Left lung (tissue), 4 donors: ENCODE measurements at regions not wholly inside any gene's neighbourhood (a gene's known extent, or its start where the extent isn't known, plus 50 kb on each side); places are given as distances from the start of the nearest gene placed in this dataset.

Experiments used
- ATAC-seq: fragments of 200-7000 bp; cut with Tn5 transposase; one replicate; pipeline ENCODE4 v1.9.1; 2020; ENCODE audit warnings: moderate library complexity
- DNase-seq, 4 donors: peaks; one replicate each; pipeline ENCODE4 v3.0.0-alpha.2; 2013 to 2020
- H3K27ac ChIP-seq, 2 donors: fragments of 200-600 bp; sonication (generic) in 1 of 2; one replicate each; pipeline versions ENCODE4 v1.5.0 to v1.8.0; 2020 to 2021
- H3K27me3 ChIP-seq, 2 donors: fragments of 200-600 bp; sonication (generic) in 1 of 2; one replicate each; pipeline versions ENCODE4 v1.5.0 to v1.8.0; 2020 to 2021
- H3K36me3 ChIP-seq, 2 donors: fragments of 200-600 bp; sonication (generic) in 1 of 2; one replicate each; pipeline versions ENCODE4 v1.5.0 to v1.8.0; 2020 to 2021
- H3K4me1 ChIP-seq, 2 donors: fragments of 200-600 bp; one replicate each; pipeline ENCODE4 v1.8.0; 2021
- H3K4me3 ChIP-seq, 2 donors: fragments of 200-600 bp; sonication (generic) in 1 of 2; one replicate each; pipeline versions ENCODE4 v1.5.0 to v1.8.0; 2020 to 2021; ENCODE audit warnings: mild to moderate bottlenecking in 1 of 2
- H3K9me3 ChIP-seq, 2 donors: fragments of 200-600 bp; sonication (generic) in 1 of 2; one replicate each; pipeline versions ENCODE4 v1.5.0 to v1.8.0; 2020 to 2021
- intact Hi-C, 2 donors: fragments of 100-400 bp; cut with DNase I; formaldehyde crosslinking; loops; one replicate each; pipeline versions ENCODE4 v1.11.2 to v1.14.2; 2022
- TF ChIP-seq, protein P1 (sequence below), 2 donors: fragments of 200-600 bp; sonication (generic) in 1 of 2; IDR thresholded peaks; one replicate each; pipeline versions ENCODE4 v1.5.0 to v1.8.0; 2021; ENCODE audit warnings: antibody characterized with exemption in 2 of 2
- donor health status: DM: no; HTN: yes; CAD: no.
- donor health status: DM: no; HTN: no; CAD: no.

DNA sequence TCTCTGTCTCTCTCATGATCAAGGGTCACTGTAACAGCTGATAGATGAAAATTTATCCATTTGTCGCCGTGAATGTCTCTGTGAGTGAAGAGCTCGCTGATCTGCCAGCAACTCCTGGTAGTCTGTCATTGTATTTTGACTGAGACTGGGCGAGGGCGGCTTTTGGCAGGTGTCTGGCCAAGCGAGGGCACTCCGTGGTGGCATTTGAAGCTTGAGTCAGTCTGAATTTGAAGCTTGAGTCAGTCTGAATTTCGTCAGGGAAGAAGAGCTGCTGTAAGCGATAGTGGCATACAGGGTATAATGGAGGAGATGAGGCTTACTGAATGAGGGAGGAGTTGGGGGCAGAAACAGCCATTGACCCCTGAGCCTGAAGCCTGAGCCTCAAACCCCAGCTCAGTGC, 56.8 kb upstream of the FAM181A start:
- no peak for DNase-seq
- Histone ChIP-seq H3K4me3 (no peak overlapping the region), H3K27me3 (peaks cover 0 to 22% of the 10 kb centered on the region in 2 donors), H3K9me3 (no peaks in the 10 kb centered on the region), H3K36me3 (no peaks in the 10 kb centered on the region), H3K27ac (no peak overlapping the region), H3K4me1 (no peaks in the 10 kb centered on the region)
- ATAC-seq, result no peak
- intact Hi-C loops, result no loop called here
- TF ChIP-seq, protein P1, sequence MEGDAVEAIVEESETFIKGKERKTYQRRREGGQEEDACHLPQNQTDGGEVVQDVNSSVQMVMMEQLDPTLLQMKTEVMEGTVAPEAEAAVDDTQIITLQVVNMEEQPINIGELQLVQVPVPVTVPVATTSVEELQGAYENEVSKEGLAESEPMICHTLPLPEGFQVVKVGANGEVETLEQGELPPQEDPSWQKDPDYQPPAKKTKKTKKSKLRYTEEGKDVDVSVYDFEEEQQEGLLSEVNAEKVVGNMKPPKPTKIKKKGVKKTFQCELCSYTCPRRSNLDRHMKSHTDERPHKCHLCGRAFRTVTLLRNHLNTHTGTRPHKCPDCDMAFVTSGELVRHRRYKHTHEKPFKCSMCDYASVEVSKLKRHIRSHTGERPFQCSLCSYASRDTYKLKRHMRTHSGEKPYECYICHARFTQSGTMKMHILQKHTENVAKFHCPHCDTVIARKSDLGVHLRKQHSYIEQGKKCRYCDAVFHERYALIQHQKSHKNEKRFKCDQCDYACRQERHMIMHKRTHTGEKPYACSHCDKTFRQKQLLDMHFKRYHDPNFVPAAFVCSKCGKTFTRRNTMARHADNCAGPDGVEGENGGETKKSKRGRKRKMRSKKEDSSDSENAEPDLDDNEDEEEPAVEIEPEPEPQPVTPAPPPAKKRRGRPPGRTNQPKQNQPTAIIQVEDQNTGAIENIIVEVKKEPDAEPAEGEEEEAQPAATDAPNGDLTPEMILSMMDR (IDR thresholded peaks at IDR 0.05), result no peak

DNA sequence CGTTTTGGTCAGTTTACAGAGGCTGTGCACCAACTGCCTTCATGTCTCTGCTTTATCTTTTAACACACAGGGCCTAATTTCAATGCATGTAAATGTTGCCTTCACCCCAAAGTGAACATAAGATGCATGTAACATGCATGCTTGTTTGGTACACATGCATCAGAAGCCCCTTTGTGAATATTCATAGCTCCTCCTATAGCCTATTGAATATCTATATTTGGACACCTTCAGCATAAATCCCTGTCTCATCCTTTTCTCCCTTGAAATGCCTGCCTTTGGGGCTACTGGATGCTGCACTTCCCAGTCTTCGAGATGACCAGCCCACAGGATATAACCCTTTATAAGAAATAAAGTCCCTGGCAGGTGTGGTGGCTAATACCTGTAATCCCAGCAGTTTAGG, 57.7 kb upstream of the FAM181A start:
- H3K4me3 ChIP-seq, result no peak overlapping the region
- TF ChIP-seq, protein P1 (IDR thresholded peaks at IDR 0.05), result no peak
- ATAC-seq, result no peak
- H3K36me3 ChIP-seq, result no peaks in the 10 kb centered on the region
- DNase-seq, result no peak
- peaks cover 0 to 22% of the 10 kb centered on the region in 2 donors for H3K27me3 ChIP-seq
- no peak overlapping the region for H3K27ac ChIP-seq
- H3K4me1 ChIP-seq, result no peaks in the 10 kb centered on the region
- no peaks in the 10 kb centered on the region for H3K9me3 ChIP-seq
- intact Hi-C loops, result no loop called here

DNA sequence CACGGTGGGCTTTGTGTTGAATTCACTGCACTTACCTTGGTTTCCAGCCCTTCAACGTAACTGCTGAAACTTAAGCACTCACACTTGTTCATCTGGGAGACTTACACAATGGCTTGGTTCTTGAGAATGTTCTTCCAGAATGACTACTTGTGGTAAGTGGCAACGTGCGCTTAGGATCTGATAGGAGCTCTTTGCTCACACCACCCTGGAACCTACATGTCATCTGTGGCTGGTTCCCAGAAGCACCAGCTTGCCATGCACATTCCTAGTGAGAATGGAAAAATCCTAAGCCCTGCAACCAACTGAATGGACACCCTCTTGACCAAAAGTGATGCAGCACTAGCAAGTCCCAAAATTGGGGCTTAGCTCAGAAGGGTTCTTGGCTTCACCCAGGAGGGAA, 59.0 kb upstream of the FAM181A start:
- H3K27ac ChIP-seq, result no peak overlapping the region
- H3K9me3 ChIP-seq, result no peaks in the 10 kb centered on the region
- peaks cover 0 to 22% of the 10 kb centered on the region in 2 donors for H3K27me3 ChIP-seq
- intact Hi-C loops, result no loop called here
- TF ChIP-seq, protein P1 (IDR thresholded peaks at IDR 0.05), result no peak
- no peak overlapping the region for H3K4me3 ChIP-seq
- ATAC-seq (no peak), DNase-seq (no peak)
- H3K36me3 ChIP-seq, result no peaks in the 10 kb centered on the region
- no peaks in the 10 kb centered on the region for H3K4me1 ChIP-seq

DNA sequence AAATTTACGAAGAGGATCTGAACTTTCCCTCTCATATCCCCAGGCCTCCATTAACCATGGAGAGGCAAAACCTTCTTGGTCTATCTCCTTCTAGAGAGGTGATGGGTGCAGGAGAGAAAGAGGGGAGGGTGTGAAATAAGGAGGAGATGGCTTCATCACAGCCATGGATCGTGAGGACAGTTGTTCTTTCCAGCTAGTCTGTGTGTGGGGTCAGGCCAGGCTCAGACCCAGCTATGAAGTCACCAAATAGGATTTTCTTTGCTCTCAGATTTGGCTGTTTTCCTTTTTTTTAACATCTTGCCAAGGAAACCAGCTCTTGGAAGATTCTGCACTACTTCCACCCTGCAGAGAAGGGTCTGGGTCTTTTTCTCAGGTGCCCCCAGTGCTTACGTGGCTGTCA, 64.9 kb upstream of the FAM181A start:
- H3K27ac ChIP-seq, result no peak overlapping the region
- TF ChIP-seq, protein P1 (IDR thresholded peaks at IDR 0.05), result no peak
- no peaks in the 10 kb centered on the region for H3K36me3 ChIP-seq
- ATAC-seq, result no peak
- no peak overlapping the region for H3K4me3 ChIP-seq
- DNase-seq, result no peak
- no peaks in the 10 kb centered on the region for H3K9me3 ChIP-seq
- peaks cover 0 to 18% of the 10 kb centered on the region in 2 donors for H3K27me3 ChIP-seq
- intact Hi-C loops, result no loop called here
- no peaks in the 10 kb centered on the region for H3K4me1 ChIP-seq

DNA sequence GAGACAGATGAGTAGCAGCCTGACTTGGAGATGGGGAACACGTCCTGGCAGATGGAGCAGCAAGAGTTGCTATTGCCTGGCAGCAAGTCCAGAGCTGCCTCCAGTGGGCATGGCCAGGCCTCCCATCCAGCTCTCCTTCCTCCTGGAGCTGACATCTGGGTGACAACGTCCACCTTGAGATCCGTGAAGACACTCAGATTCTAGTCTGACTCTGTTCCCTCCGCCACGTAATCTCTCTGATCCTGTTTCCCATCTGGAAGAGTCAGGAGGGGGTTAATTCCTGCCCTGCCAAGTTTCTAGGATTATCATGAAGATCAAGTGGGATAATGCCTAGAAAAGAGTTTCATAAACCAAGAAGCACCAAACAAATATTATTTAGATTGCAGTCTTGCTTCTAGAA, 65.3 kb upstream of the FAM181A start:
- ATAC-seq, result no peak
- H3K4me3 ChIP-seq, result no peak overlapping the region
- peaks cover 0 to 22% of the 10 kb centered on the region in 2 donors for H3K27me3 ChIP-seq
- TF ChIP-seq, protein P1 (IDR thresholded peaks at IDR 0.05), result no peak
- H3K36me3 ChIP-seq, result no peaks in the 10 kb centered on the region
- intact Hi-C loops, result no loop called here
- H3K27ac ChIP-seq, result no peak overlapping the region
- no peak for DNase-seq
- no peaks in the 10 kb centered on the region for H3K9me3 ChIP-seq
- no peaks in the 10 kb centered on the region for H3K4me1 ChIP-seq
